ENCODE measurements at regions not wholly inside any gene's neighbourhood (a gene's known extent, or its start where the extent isn't known, plus 50 kb on each side); places are given as distances from the start of the nearest gene placed in this dataset.

GRCh38 chr2:126781806-126782205, 116.9 kb upstream of the TEX51 start:
- Mint-ChIP-seq H3K27me3 (peaks cover 3% of the 10 kb centered on the region), H3K4me1 (ENCODE audit: low read depth) (peaks cover 4% of the 10 kb centered on the region), H3K4me3 (no peak overlapping the region), H3K9me3 (ENCODE audit: low read depth) (no peaks in the 10 kb centered on the region), H3K27ac (peak overlapping the region; percentile 3), H3K36me3 (no peaks in the 10 kb centered on the region)

DNA sequence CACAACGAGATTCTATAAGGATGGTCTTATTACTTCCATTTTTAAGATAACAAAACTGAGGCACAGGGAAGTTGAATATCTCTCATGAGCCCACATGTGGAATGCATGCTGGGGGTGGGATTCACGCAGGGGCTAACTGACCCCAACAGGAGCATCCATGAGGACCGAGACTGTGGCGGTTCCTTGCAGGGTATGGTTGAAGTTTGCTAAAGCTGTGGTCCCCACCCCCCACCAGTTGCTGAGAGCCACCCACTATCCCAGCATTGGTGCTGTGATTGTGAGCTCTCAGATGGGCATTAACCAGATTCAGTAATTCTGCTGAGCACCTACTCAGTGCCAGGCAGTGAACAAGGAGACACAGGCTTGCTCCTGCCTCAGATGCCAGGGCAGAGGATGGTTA, 116.0 kb upstream of the TEX51 start:
- peaks cover 3% of the 10 kb centered on the region for H3K27me3 Mint-ChIP-seq
- H3K4me3 Mint-ChIP-seq: no peak overlapping the region
- no peaks in the 10 kb centered on the region for H3K36me3 Mint-ChIP-seq
- no peaks in the 10 kb centered on the region for H3K9me3 Mint-ChIP-seq (ENCODE audit: low read depth)
- no peaks in the 10 kb centered on the region for H3K4me1 Mint-ChIP-seq (ENCODE audit: low read depth)
- no peak overlapping the region for H3K27ac Mint-ChIP-seq

GRCh38 chr2:126783341-126783740, 115.3 kb upstream of the TEX51 start:
- Mint-ChIP-seq H3K27ac (no peak overlapping the region), H3K27me3 (peaks cover 3% of the 10 kb centered on the region), H3K9me3 (ENCODE audit: low read depth) (no peaks in the 10 kb centered on the region), H3K4me3 (no peak overlapping the region), H3K36me3 (no peaks in the 10 kb centered on the region), H3K4me1 (ENCODE audit: low read depth) (no peaks in the 10 kb centered on the region)

- Mint-ChIP-seq H3K4me1 (ENCODE audit: low read depth) (no peaks in the 10 kb centered on the region), H3K27ac (no peak overlapping the region), H3K4me3 (no peak overlapping the region), H3K9me3 (ENCODE audit: low read depth) (no peaks in the 10 kb centered on the region), H3K27me3 (peaks cover 3% of the 10 kb centered on the region), H3K36me3 (no peaks in the 10 kb centered on the region)
Measured at GRCh38 chr2:126784045-126784444, 114.6 kb upstream of the TEX51 start.

DNA sequence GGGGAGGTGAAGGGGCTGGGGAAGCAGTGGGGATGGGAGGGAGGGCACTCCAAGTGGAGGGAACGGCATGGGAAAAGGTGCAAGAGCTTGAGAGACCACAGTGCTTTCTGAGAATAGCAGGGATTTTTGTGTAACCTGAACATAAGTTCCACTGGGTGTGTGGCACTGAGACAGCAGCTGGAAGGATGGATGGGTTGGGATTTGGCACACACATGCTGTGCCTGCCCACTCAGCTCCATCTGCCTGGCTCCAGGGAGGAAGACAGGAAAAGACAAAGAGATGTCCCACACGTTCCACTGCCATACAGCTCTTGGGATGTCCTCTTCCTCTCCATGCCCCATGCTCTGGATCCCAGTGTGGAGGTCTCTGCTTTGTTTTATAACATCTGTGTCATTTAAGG, 114.1 kb upstream of the TEX51 start:
- Mint-ChIP-seq H3K27ac (no peak overlapping the region), H3K4me1 (ENCODE audit: low read depth) (no peaks in the 10 kb centered on the region), H3K27me3 (peaks cover 3% of the 10 kb centered on the region), H3K4me3 (no peak overlapping the region), H3K9me3 (ENCODE audit: low read depth) (no peaks in the 10 kb centered on the region), H3K36me3 (no peaks in the 10 kb centered on the region)

DNA sequence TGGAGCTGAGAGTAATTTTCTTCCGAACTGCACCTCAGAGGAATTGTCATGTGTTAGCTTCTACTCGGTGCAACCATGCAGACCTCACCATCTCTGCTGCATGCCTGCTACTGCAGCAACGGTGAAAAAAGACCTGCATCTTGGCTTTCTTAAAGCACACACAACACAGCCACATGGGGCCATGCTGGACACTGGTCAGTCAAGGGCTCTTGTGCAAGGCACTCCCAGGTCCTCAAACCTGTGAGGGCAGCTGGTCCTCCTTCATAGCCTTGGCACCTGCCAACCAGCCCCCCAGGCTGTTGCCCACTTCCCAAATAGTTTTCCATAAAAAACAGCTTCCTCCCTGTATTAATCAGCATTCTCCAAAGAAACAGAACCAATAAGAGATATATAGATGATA, 113.5 kb upstream of the TEX51 start:
- Mint-ChIP-seq H3K36me3 (no peaks in the 10 kb centered on the region), H3K27me3 (peaks cover 3% of the 10 kb centered on the region), H3K4me1 (ENCODE audit: low read depth) (no peaks in the 10 kb centered on the region), H3K4me3 (no peak overlapping the region), H3K27ac (no peak overlapping the region), H3K9me3 (ENCODE audit: low read depth) (no peaks in the 10 kb centered on the region)

DNA sequence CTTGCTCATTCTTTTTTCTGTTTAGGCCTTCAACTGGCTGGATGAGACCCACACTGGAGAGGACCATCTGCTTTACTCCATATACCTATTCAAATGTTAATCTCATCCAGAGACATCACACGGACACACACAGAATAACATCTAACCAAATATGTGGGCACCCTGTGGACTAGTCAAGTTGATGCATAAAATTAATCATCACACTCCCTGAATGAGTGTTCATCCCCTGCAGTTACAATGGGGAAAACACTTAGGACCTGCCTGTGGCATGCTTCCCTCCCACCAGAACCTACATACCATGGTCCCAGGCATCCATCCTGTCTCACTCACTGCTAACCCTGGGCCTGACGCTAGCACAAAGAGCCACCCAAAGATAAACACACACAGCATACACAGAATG, 112.8 kb upstream of the TEX51 start:
- H3K27me3 Mint-ChIP-seq: no peaks in the 10 kb centered on the region
- no peaks in the 10 kb centered on the region for H3K9me3 Mint-ChIP-seq (ENCODE audit: low read depth)
- no peak overlapping the region for H3K4me3 Mint-ChIP-seq
- no peak overlapping the region for H3K27ac Mint-ChIP-seq
- no peaks in the 10 kb centered on the region for H3K36me3 Mint-ChIP-seq
- H3K4me1 Mint-ChIP-seq (ENCODE audit: low read depth): no peaks in the 10 kb centered on the region

DNA sequence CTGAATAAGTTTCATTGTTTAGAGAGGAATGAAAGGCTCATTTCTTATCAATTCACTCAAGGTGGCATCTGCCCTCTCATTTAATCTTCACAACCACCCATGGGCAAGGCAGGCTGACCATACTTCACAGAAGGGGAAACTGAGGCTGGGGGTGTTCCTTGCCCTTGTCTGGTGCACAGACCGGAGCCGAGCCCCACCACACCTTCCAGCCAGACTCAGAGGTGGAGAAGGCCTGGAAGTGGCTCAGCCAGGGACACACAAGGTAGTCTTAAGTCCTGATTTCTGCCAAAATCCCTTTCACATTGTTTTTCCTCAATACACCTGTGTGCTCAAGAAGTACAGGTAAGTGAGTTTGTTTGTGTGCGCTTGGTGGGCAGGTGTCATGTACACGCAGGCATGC, 111.9 kb upstream of the TEX51 start:
- no peaks in the 10 kb centered on the region for H3K27me3 Mint-ChIP-seq
- H3K4me1 Mint-ChIP-seq (ENCODE audit: low read depth): no peaks in the 10 kb centered on the region
- no peak overlapping the region for H3K27ac Mint-ChIP-seq
- no peak overlapping the region for H3K4me3 Mint-ChIP-seq
- H3K36me3 Mint-ChIP-seq: no peaks in the 10 kb centered on the region
- H3K9me3 Mint-ChIP-seq (ENCODE audit: low read depth): no peaks in the 10 kb centered on the region

- Mint-ChIP-seq H3K9me3 (ENCODE audit: low read depth) (no peaks in the 10 kb centered on the region), H3K36me3 (no peaks in the 10 kb centered on the region), H3K27me3 (no peaks in the 10 kb centered on the region)
Measured at GRCh38 chr2:126787289-126787688, 111.4 kb upstream of the TEX51 start.

DNA sequence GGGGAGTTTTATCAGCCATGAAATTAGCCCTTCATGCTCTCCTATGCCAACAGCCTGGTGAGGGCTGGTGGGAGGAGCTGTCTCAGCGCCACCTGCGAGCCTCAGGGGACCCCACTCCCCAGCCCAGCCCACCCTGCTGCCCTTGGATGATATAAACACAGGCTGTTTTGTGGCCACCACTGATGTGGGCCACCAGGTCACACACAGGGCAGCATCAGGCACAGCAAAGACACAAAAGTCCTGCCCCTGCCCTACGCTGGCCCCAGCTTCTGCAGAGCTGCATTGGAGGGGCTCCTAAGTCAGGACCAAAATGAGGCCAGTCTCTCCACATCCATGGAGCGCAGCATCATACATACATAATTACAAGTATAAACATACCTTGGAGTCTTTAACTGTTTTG, 110.6 kb upstream of the TEX51 start:
- H3K27me3 Mint-ChIP-seq: peaks cover 8% of the 10 kb centered on the region
- no peak overlapping the region for H3K4me3 Mint-ChIP-seq
- no peak overlapping the region for H3K27ac Mint-ChIP-seq
- no peaks in the 10 kb centered on the region for H3K36me3 Mint-ChIP-seq
- no peaks in the 10 kb centered on the region for H3K9me3 Mint-ChIP-seq (ENCODE audit: low read depth)
- H3K4me1 Mint-ChIP-seq (ENCODE audit: low read depth): no peaks in the 10 kb centered on the region

More at GRCh38 chr2:126787289-126787688, 111.4 kb upstream of the TEX51 start:
- H3K27ac Mint-ChIP-seq: no peak overlapping the region
- no peak overlapping the region for H3K4me3 Mint-ChIP-seq
- H3K4me1 Mint-ChIP-seq (ENCODE audit: low read depth): no peaks in the 10 kb centered on the region

DNA sequence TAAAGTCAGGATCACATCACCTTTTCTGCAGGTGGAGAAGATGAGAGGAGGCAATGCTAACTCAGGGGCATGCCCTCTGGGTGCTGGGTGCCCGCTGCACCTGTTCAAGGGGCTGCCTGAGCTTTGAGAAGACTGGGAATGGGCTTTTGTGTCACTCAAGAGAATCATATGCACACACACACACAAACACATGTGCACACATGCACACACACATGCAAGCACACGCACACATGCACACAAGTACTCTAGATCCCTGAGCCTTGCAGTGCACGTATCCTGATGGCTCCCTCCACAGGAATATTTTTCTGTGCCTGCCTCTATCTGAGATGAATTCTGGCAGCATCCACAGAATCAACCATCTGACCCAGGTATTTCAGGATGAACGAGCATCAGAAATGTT, 110.0 kb upstream of the TEX51 start:
- H3K9me3 Mint-ChIP-seq (ENCODE audit: low read depth): no peaks in the 10 kb centered on the region
- H3K4me1 Mint-ChIP-seq (ENCODE audit: low read depth): no peaks in the 10 kb centered on the region
- H3K4me3 Mint-ChIP-seq: no peak overlapping the region
- H3K27ac Mint-ChIP-seq: no peak overlapping the region
- H3K36me3 Mint-ChIP-seq: no peaks in the 10 kb centered on the region
- peaks cover 12% of the 10 kb centered on the region for H3K27me3 Mint-ChIP-seq

- H3K27ac Mint-ChIP-seq: no peak overlapping the region
- no peak overlapping the region for H3K4me3 Mint-ChIP-seq
- no peaks in the 10 kb centered on the region for H3K36me3 Mint-ChIP-seq
- H3K27me3 Mint-ChIP-seq: peaks cover 12% of the 10 kb centered on the region
- no peaks in the 10 kb centered on the region for H3K9me3 Mint-ChIP-seq (ENCODE audit: low read depth)
- H3K4me1 Mint-ChIP-seq (ENCODE audit: low read depth): no peaks in the 10 kb centered on the region
Measured at GRCh38 chr2:126790987-126791780, 107.5 kb upstream of the TEX51 start.

DNA sequence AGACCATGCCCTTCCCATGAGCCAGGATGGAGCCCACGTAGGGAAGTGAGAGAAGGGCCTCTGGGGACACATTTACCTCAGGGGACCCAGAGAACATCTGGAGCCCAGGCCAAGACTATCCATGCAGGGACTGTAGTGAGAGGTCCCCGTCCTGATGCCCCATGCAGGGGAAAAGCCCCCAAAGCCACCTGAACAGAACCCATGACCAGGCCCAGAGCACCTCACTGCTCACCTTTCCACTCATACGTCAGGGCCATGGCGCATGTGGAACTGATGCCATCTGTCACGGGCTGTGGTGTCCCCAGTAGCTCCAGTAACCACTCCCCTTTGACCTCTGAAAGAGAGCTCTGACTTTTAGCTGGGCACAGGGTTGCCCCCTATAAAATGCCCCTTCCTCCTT, 106.5 kb upstream of the TEX51 start:
- H3K4me1 Mint-ChIP-seq (ENCODE audit: low read depth): no peaks in the 10 kb centered on the region
- no peaks in the 10 kb centered on the region for H3K9me3 Mint-ChIP-seq (ENCODE audit: low read depth)
- no peak overlapping the region for H3K4me3 Mint-ChIP-seq
- H3K36me3 Mint-ChIP-seq: no peaks in the 10 kb centered on the region
- H3K27me3 Mint-ChIP-seq: peaks cover 13% of the 10 kb centered on the region
- no peak overlapping the region for H3K27ac Mint-ChIP-seq

DNA sequence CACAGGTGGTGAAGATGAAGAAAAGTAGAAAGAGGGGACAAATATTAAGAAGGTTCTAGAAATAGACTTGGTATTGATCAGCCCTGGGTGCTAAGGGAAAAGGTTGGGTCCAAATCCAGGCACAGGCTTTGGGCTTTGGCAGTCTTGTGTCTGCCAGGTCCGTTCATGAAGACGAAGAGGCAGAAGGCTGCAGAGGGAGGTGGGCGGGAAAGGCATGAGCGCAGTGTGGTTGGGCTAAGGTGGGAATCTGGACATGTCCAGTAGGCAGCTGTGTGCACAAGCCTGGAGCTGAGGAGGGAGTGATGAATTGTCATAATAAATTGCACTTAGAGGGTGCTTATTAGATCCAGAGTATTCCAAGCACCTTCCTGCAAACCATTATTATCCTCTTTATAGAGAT, 105.7 kb upstream of the TEX51 start:
- H3K9me3 Mint-ChIP-seq (ENCODE audit: low read depth): no peaks in the 10 kb centered on the region
- H3K27ac Mint-ChIP-seq: no peak overlapping the region
- H3K27me3 Mint-ChIP-seq: peaks cover 13% of the 10 kb centered on the region

GRCh38 chr2:126793885-126794613, 104.6 kb upstream of the TEX51 start:
- no peaks in the 10 kb centered on the region for H3K36me3 Mint-ChIP-seq
- H3K4me1 Mint-ChIP-seq (ENCODE audit: low read depth): no peaks in the 10 kb centered on the region

More for the DNA sequence above, 105.7 kb upstream of the TEX51 start:
- Mint-ChIP-seq H3K4me1 (ENCODE audit: low read depth) (no peaks in the 10 kb centered on the region), H3K36me3 (no peaks in the 10 kb centered on the region), H3K4me3 (no peak overlapping the region)

More at GRCh38 chr2:126793885-126794613, 104.6 kb upstream of the TEX51 start:
- Mint-ChIP-seq H3K27me3 (peaks cover 13% of the 10 kb centered on the region), H3K4me3 (no peak overlapping the region), H3K9me3 (ENCODE audit: low read depth) (no peaks in the 10 kb centered on the region), H3K27ac (no peak overlapping the region)
